ENCODE measurements at regions not wholly inside any gene's neighbourhood (a gene's known extent, or its start where the extent isn't known, plus 50 kb on each side); places are given as distances from the start of the nearest gene placed in this dataset.

DNA sequence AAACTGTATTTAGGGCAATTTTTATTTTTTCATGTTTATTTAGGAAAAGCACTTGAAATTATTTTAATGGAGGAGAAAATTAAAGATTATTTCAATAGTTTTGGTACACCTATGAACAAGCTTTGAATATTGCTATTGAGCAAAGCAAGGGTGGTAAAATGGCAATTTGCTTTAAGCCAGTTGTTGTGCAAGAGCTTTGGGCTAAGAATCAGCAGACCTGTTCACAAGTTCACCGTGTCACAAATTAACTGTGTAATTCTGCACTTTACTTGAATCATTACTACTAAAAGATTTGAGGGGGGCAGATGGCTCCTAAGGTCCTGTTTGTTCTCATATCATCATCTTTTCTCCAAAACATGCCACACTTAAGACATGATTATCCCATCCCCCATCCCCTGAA is 238.9 kb upstream of the GBE1 start:
- Histone ChIP-seq H3K27ac (ENCODE audit: low read depth, low read length) (no peak overlapping the region), H4K12ac (ENCODE audit: low read depth, low read length) (no peak overlapping the region), H3K79me1 (ENCODE audit: low read length) (no peaks in the 10 kb centered on the region), H3K79me2 (ENCODE audit: control insufficient read depth, insufficient read depth, low read length, poor library complexity) (no peaks in the 10 kb centered on the region), H4K8ac (ENCODE audit: low read depth, low read length) (no peak overlapping the region), H4K91ac (ENCODE audit: low read depth, low read length) (no peak overlapping the region), H2BK12ac (ENCODE audit: low read length) (no peak overlapping the region), H3K4me3 (ENCODE audit: low read depth, low read length) (no peak overlapping the region), H3K9me3 (ENCODE audit: insufficient read depth, low read depth, low read length) (no peaks in the 10 kb centered on the region), H2BK5ac (ENCODE audit: low read depth, low read length, poor library complexity) (no peak overlapping the region), H2BK120ac (ENCODE audit: insufficient read depth, low read length, poor library complexity) (no peak overlapping the region), H3K18ac (ENCODE audit: low read length) (no peak overlapping the region), H3K23ac (ENCODE audit: low read length) (no peak overlapping the region), H3K36me3 (ENCODE audit: control insufficient read depth in 1 of 2, insufficient read depth in 2 of 2, low read length in 2 of 2) (no peaks in the 10 kb centered on the region), H3K27me3 (ENCODE audit: insufficient read depth, low read length) (no peaks in the 10 kb centered on the region), H3K14ac (ENCODE audit: low read length) (no peak overlapping the region), H3K4me2 (ENCODE audit: low read length) (no peak overlapping the region), H2AK5ac (ENCODE audit: low read length) (no peak overlapping the region), H3K4ac (ENCODE audit: low read depth, low read length) (no peak overlapping the region), H3K4me1 (ENCODE audit: control insufficient read depth in 1 of 2, insufficient read depth in 2 of 2, low read length in 2 of 2) (no peaks in the 10 kb centered on the region), H2AFZ (ENCODE audit: insufficient read depth, low read length, poor library complexity) (no peak overlapping the region), H3K9ac (ENCODE audit: low read length) (no peak overlapping the region)
- no peak for DNase-seq
- WGBS (ENCODE audit: extremely low coverage, insufficient coverage, insufficient read length), result no CpG with 5 or more reads among the region's 1 CpG

DNA sequence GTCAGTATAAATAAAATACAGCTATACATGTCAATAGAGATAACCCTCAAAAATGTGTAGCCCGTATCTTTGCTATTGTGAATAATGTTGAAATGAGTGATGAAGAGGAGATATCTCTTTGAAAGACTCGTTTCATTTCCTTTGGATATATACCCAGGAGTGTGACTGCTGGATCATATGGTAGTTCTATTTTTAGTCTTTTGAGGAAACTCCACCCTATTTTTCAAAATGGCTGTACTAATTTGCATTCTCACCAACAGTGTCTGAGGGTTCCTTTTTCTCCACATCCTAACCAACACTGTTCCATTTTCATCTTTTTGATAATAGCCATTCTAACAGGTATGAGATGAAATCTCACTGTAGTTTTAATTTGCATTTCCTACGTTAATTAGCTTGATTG is 237.5 kb upstream of the GBE1 start:
- Histone ChIP-seq H2AK5ac (ENCODE audit: low read length) (no peak overlapping the region), H3K27me3 (ENCODE audit: insufficient read depth, low read length) (no peaks in the 10 kb centered on the region), H3K23ac (ENCODE audit: low read length) (no peak overlapping the region), H3K14ac (ENCODE audit: low read length) (no peak overlapping the region), H3K9ac (ENCODE audit: low read length) (no peak overlapping the region), H3K4me2 (ENCODE audit: low read length) (no peak overlapping the region), H3K79me1 (ENCODE audit: low read length) (no peaks in the 10 kb centered on the region), H2BK12ac (ENCODE audit: low read length) (no peak overlapping the region), H3K18ac (ENCODE audit: low read length) (no peak overlapping the region), H3K36me3 (ENCODE audit: control insufficient read depth in 1 of 2, insufficient read depth in 2 of 2, low read length in 2 of 2) (no peaks in the 10 kb centered on the region), H4K8ac (ENCODE audit: low read depth, low read length) (no peak overlapping the region), H2BK120ac (ENCODE audit: insufficient read depth, low read length, poor library complexity) (no peak overlapping the region), H4K91ac (ENCODE audit: low read depth, low read length) (no peak overlapping the region), H2AFZ (ENCODE audit: insufficient read depth, low read length, poor library complexity) (no peak overlapping the region), H4K12ac (ENCODE audit: low read depth, low read length) (no peak overlapping the region), H3K27ac (ENCODE audit: low read depth, low read length) (no peak overlapping the region), H3K4me3 (ENCODE audit: low read depth, low read length) (no peak overlapping the region), H3K4ac (ENCODE audit: low read depth, low read length) (no peak overlapping the region), H3K79me2 (ENCODE audit: control insufficient read depth, insufficient read depth, low read length, poor library complexity) (no peaks in the 10 kb centered on the region), H3K9me3 (ENCODE audit: insufficient read depth, low read depth, low read length) (no peaks in the 10 kb centered on the region), H3K4me1 (ENCODE audit: control insufficient read depth in 1 of 2, insufficient read depth in 2 of 2, low read length in 2 of 2) (no peaks in the 10 kb centered on the region), H2BK5ac (ENCODE audit: low read depth, low read length, poor library complexity) (no peak overlapping the region)
- DNase-seq, result no peak
- WGBS (ENCODE audit: extremely low coverage, insufficient coverage, insufficient read length), result no CpG with 5 or more reads among the region's 3 CpGs

DNA sequence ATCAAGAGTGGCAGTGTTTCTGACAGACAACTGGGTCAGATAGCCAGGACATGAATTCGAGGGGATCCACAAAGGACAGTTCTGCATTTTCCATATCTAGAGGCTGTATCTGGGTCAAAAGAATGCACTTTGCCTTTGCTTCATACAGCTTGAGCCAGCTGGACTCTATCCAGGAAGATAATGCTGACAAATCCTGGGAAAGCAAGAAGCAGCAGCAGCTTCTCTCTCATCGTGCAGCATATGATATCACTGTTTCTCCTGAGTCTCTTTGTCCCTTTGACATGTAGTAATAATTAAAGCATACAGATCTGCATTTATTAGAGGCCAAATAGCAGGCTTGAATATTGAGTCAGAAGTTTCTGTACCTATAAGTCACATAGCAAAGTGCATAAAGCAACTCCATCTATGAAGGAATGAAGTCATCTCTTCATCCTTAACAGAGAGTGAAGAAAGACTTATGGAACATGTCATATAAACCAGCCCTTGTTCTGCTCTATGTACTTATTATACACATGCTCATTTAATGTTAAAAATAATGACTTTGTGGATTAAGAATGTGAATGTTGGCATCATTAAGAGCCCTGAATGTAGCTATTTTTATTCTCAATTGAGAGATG is 236.8 kb upstream of the GBE1 start:
- H3K23ac ChIP-seq (ENCODE audit: low read length), result no peak overlapping the region
- H3K4me2 ChIP-seq (ENCODE audit: low read length), result no peak overlapping the region
- H2BK5ac ChIP-seq (ENCODE audit: low read depth, low read length, poor library complexity), result no peak overlapping the region
- H2AK5ac ChIP-seq (ENCODE audit: low read length), result no peak overlapping the region
- no peaks in the 10 kb centered on the region for H3K4me1 ChIP-seq (ENCODE audit: control insufficient read depth in 1 of 2, insufficient read depth in 2 of 2, low read length in 2 of 2)
- H3K14ac ChIP-seq (ENCODE audit: low read length), result no peak overlapping the region
- H3K79me2 ChIP-seq (ENCODE audit: control insufficient read depth, insufficient read depth, low read length, poor library complexity), result no peaks in the 10 kb centered on the region
- H2AFZ ChIP-seq (ENCODE audit: insufficient read depth, low read length, poor library complexity), result no peak overlapping the region
- no peak overlapping the region for H2BK12ac ChIP-seq (ENCODE audit: low read length)
- H2BK120ac ChIP-seq (ENCODE audit: insufficient read depth, low read length, poor library complexity), result no peak overlapping the region
- no peak overlapping the region for H3K4ac ChIP-seq (ENCODE audit: low read depth, low read length)
- H3K18ac ChIP-seq (ENCODE audit: low read length), result no peak overlapping the region
- H3K27ac ChIP-seq (ENCODE audit: low read depth, low read length), result no peak overlapping the region
- no peak overlapping the region for H4K12ac ChIP-seq (ENCODE audit: low read depth, low read length)
- H3K27me3 ChIP-seq (ENCODE audit: insufficient read depth, low read length), result no peaks in the 10 kb centered on the region
- no peaks in the 10 kb centered on the region for H3K9me3 ChIP-seq (ENCODE audit: insufficient read depth, low read depth, low read length)
- WGBS (ENCODE audit: extremely low coverage, insufficient coverage, insufficient read length), result no CpG with 5 or more reads among the region's 2 CpGs
- no peaks in the 10 kb centered on the region for H3K79me1 ChIP-seq (ENCODE audit: low read length)
- no peak overlapping the region for H3K4me3 ChIP-seq (ENCODE audit: low read depth, low read length)
- no peak overlapping the region for H4K91ac ChIP-seq (ENCODE audit: low read depth, low read length)
- DNase-seq, result no peak
- no peaks in the 10 kb centered on the region for H3K36me3 ChIP-seq (ENCODE audit: control insufficient read depth in 1 of 2, insufficient read depth in 2 of 2, low read length in 2 of 2)
- no peak overlapping the region for H3K9ac ChIP-seq (ENCODE audit: low read length)
- no peak overlapping the region for H4K8ac ChIP-seq (ENCODE audit: low read depth, low read length)

DNA sequence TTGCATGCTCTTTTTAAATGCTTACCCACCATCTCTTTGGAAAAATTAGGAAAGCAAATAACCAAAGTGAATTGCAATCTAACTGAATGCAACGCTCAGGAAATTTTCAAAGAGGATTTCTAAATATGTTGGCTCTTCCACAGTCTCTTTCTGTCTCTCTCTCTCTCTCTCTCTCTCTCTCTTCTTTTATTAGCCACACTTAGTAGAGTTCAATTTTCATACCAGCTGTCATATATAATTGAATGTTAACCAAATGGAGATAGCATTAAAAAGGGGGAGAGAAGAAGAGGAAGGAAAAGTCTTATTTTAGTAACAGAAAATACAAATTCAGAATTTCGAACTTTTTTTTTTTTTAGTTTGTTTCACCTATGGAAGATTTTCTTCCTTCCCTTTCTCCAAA is 235.9 kb upstream of the GBE1 start:
- no peak overlapping the region for H4K12ac ChIP-seq (ENCODE audit: low read depth, low read length)
- no peaks in the 10 kb centered on the region for H3K9me3 ChIP-seq (ENCODE audit: insufficient read depth, low read depth, low read length)
- no peaks in the 10 kb centered on the region for H3K27me3 ChIP-seq (ENCODE audit: insufficient read depth, low read length)
- no peak overlapping the region for H3K4ac ChIP-seq (ENCODE audit: low read depth, low read length)
- H3K27ac ChIP-seq (ENCODE audit: low read depth, low read length), result no peak overlapping the region
- no peak overlapping the region for H2BK12ac ChIP-seq (ENCODE audit: low read length)
- no peak overlapping the region for H3K14ac ChIP-seq (ENCODE audit: low read length)
- no peak overlapping the region for H3K4me3 ChIP-seq (ENCODE audit: low read depth, low read length)
- H3K23ac ChIP-seq (ENCODE audit: low read length), result no peak overlapping the region
- no peaks in the 10 kb centered on the region for H3K4me1 ChIP-seq (ENCODE audit: control insufficient read depth in 1 of 2, insufficient read depth in 2 of 2, low read length in 2 of 2)
- no peak overlapping the region for H3K9ac ChIP-seq (ENCODE audit: low read length)
- no peak overlapping the region for H3K18ac ChIP-seq (ENCODE audit: low read length)
- H3K36me3 ChIP-seq (ENCODE audit: control insufficient read depth in 1 of 2, insufficient read depth in 2 of 2, low read length in 2 of 2), result no peaks in the 10 kb centered on the region
- H2BK5ac ChIP-seq (ENCODE audit: low read depth, low read length, poor library complexity), result no peak overlapping the region
- H2AK5ac ChIP-seq (ENCODE audit: low read length), result no peak overlapping the region
- no peak overlapping the region for H2AFZ ChIP-seq (ENCODE audit: insufficient read depth, low read length, poor library complexity)
- H2BK120ac ChIP-seq (ENCODE audit: insufficient read depth, low read length, poor library complexity), result no peak overlapping the region
- H3K79me2 ChIP-seq (ENCODE audit: control insufficient read depth, insufficient read depth, low read length, poor library complexity), result no peaks in the 10 kb centered on the region
- H4K91ac ChIP-seq (ENCODE audit: low read depth, low read length), result no peak overlapping the region
- H4K8ac ChIP-seq (ENCODE audit: low read depth, low read length), result no peak overlapping the region
- H3K4me2 ChIP-seq (ENCODE audit: low read length), result no peak overlapping the region
- no peak for DNase-seq
- no CpG with 5 or more reads among the region's 2 CpGs for WGBS (ENCODE audit: extremely low coverage, insufficient coverage, insufficient read length)
- no peaks in the 10 kb centered on the region for H3K79me1 ChIP-seq (ENCODE audit: low read length)

All from trophoblast cell (in vitro differentiated cells and primary cell).